HG02798 (cell line): ENCODE measurements at regions not wholly inside any gene's neighbourhood (a gene's known extent, or its start where the extent isn't known, plus 50 kb on each side); places are given as distances from the start of the nearest gene placed in this dataset.

Source experiments
- ATAC-seq: cut with Tn5 transposase; IDR thresholded peaks from one replicate; pipeline ENCODE4 v1.9.1; 2021; ENCODE audit warnings: mild to moderate bottlenecking; ENCODE audit not compliant: unreplicated experiment, poor library complexity

GRCh38 chr2:193783681-193784080, 1588.9 kb upstream of the TMEFF2 start:
- no peak for ATAC-seq

GRCh38 chr2:193778293-193778692, 1583.6 kb upstream of the TMEFF2 start:
- no peak for ATAC-seq

- no peak for ATAC-seq
Observed at GRCh38 chr2:193776988-193777387, 1582.3 kb upstream of the TMEFF2 start.

GRCh38 chr2:193774166-193774565, 1579.4 kb upstream of the TMEFF2 start:
- no peak for ATAC-seq

DNA sequence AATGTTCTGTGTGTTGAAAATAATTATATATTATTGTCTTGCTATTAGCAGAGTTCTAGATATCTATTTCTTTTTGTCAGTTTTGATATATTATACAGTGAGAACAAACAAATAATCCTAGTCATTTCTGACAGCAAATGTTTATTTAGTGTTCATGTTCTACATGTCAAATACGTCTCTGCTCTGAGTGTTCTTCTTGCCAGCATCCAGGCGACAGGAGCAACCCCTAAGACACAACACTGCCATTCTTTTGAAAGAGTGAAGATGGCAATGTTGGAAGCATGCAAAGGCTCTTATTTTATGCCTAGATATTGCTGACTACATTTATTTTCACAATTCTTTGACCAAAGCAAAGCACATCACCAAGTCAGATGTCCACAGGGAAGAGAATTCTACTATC, 1556.6 kb upstream of the TMEFF2 start:
- ATAC-seq = no peak

- no peak for ATAC-seq
Observed at GRCh38 chr2:193749485-193749884, 1554.8 kb upstream of the TMEFF2 start.

GRCh38 chr2:193743089-193743488, 1548.4 kb upstream of the TMEFF2 start:
- ATAC-seq = no peak

DNA sequence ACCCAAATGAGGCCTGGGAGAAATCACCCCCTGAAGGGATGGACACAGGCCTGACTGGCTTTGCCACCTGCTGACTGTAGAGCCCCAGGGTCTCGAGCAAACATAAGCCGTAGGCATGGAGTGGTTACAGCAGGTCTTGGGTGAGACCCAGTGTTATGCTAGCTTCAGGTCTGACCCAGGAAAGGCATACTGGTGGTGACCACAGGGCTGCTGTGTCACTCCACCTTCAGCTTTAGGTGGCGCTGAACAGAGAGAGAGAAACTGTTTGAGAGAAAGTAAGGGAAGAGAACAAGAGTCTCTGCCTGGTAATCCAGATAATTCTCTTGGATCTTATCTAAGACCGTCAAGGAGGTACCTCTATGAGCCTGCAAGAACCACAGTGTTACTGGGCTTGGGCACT, 1544.2 kb upstream of the TMEFF2 start:
- no peak for ATAC-seq

- no peak for ATAC-seq
Observed at GRCh38 chr2:193712912-193713311, 1518.2 kb upstream of the TMEFF2 start.

DNA sequence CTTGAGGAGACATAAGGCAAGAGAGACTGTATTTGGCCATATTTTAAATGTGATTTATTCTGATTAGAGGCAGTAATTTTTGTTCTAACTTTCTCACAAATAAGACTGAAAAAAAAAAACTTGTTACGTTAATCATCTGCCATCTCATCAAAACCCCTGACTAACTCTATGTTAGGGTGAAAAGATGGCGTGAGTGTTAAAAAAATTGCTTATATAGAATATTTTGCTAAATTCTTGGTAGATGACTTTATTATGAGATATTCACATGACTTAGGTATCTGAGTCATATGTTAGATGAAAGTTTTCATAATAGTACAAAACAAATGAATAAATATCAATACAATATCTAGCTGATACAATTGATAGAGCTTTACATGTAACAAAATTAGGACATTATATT, 1508.7 kb upstream of the TMEFF2 start:
- no peak for ATAC-seq

DNA sequence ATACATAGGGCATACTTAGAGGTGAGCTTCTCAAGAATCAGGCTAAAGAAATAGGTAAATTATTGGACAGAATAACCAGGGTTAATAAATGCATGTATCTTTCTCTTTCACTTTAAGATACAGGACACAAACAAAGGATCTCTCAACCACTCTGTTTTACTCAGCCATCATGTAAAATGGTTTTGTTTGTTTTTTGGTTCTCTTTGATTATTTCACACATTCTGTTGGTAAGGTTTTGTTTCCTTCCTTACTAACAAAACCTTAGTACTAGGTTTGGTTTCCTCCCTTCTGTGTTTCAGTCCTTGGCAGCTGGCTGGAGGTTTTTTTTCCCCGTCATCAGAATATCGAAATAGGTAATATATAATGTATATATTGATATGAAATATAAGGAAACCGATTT, 1506.8 kb upstream of the TMEFF2 start:
- no peak for ATAC-seq

DNA sequence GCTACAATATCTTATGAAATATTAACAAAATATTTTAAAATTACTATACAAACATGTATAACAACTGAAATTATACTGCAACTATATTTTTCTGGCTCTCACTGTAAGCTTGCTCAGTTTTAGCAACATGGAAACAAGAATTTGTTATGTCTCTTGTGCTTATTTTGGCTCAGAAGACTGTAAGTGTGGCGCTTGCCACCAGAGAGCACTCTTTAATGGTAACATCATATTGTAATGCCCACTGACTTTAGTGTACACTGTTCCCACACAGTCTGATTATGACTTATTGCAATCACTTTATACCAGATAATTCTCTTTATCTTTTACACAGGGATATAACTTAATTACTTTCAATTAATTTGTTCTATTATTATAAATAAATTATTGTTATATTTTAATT, 1500.6 kb upstream of the TMEFF2 start:
- peak; percentile 56 for ATAC-seq

DNA sequence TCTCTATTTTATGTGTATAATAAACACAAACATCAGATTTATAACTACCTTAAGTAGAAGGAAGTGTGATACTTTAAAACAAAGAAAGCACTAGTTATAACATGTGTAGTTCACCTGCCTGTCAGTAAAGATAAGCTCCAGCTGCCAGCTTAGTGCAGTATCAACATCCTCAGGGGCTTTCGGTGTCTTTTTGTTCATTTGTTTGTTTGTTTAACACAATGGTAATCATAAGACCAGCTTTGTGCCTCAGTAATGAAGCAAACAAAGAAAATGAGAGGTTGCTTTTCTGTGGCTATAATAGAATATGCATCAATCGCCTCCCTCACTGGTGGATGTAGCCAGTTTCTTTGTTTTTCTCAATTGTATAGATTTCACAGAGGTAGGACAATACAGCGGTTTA, 1499.0 kb upstream of the TMEFF2 start:
- ATAC-seq = no peak

DNA sequence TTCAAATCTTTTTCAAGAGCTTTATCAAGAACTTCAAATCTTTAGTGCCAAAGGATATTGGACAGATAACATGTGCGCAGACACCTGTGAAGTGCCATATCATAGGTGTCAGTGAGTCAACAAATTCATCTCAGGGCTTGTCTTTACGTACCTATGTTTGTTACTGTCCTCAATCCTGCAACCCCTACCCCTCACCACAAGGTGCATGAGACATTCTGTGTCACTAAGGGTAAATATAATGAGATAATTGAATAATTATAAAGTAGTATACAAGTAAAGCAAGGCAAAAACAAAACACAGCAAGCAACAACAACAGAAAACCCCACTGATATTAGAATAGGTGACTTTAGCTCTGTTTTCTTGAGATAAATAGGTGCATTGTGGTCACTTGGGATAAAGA, 1495.8 kb upstream of the TMEFF2 start:
- ATAC-seq = no peak

- no peak for ATAC-seq
Observed at GRCh38 chr2:193687195-193687594, 1492.5 kb upstream of the TMEFF2 start.

DNA sequence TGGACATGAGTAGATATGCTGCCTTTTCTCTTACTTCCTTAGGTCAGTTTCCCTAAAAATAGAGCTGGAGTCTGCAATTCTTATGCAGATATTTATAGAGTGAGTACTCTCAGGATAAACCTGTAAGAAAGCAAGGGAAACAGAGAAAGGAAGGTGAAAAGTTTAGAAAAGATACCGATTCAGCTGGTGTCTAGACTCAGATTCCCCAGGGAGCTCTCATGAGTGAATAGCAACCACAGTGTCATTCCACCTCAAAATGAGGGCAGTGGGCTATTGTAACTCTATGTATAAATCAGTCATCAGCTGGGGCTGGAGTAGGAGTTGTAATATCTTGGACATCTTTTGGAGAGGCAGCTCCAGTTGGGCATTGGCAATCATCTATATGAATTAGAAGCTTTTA, 1485.1 kb upstream of the TMEFF2 start:
- no peak for ATAC-seq

GRCh38 chr2:193670478-193670877, 1475.7 kb upstream of the TMEFF2 start:
- ATAC-seq = no peak

GRCh38 chr2:193668557-193669323, 1474.0 kb upstream of the TMEFF2 start:
- peak; percentile 72 for ATAC-seq

- no peak for ATAC-seq
Observed at GRCh38 chr2:193627927-193628272, 1433.2 kb upstream of the TMEFF2 start.

- no peak for ATAC-seq
Observed at GRCh38 chr2:193627187-193627926, 1432.6 kb upstream of the TMEFF2 start.

DNA sequence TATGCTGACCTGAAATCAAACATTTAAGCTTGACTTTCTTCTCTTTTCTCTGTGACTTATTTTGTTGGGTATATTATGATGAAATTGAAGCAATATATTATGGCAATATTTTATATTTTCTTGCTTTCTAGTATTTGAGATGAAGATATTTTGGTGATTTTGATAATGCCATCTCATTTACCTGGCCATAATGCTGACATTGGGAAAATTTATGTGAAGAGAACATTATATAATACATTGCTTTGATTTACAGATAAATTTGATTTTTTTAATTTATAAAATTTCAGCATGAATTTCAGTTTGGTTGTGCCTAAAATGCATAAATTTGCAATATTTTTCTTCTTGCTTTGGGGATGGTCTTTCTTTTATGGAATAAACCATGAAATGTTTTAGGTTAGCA, 1413.7 kb upstream of the TMEFF2 start:
- no peak for ATAC-seq

DNA sequence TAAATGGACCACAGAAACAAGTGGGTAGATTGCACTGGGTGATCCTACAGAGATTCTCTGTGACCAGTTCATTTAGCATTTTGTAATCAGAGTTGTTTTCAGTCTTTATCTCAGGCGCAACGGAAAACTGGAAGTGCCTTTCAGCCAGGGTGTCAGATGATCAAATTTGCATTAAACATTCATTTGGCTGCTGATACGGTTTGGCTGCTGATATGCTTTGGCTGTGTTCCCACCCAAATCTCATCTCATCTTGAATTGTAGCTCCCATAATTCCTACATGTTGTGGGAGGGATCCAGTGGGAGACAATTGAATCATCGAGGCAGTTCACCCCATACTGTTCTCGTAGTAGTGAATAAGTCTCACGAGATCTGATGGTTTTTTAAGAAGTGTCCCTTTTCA, 1396.1 kb upstream of the TMEFF2 start:
- no peak for ATAC-seq
